NCI-H774 (cell line): ENCODE measurements at regions not wholly inside any gene's neighbourhood (a gene's known extent, or its start where the extent isn't known, plus 50 kb on each side); places are given as distances from the start of the nearest gene placed in this dataset.
"Not testable (repeated sequence)": the region's sequence is repeated elsewhere in the genome, so short reads cannot be mapped to it uniquely, and the experiment has no call there.

Experiments used
- DNase-seq: peaks from one replicate; lab custom pipeline; 2025; lab: John Stamatoyannopoulos, UW

DNA sequence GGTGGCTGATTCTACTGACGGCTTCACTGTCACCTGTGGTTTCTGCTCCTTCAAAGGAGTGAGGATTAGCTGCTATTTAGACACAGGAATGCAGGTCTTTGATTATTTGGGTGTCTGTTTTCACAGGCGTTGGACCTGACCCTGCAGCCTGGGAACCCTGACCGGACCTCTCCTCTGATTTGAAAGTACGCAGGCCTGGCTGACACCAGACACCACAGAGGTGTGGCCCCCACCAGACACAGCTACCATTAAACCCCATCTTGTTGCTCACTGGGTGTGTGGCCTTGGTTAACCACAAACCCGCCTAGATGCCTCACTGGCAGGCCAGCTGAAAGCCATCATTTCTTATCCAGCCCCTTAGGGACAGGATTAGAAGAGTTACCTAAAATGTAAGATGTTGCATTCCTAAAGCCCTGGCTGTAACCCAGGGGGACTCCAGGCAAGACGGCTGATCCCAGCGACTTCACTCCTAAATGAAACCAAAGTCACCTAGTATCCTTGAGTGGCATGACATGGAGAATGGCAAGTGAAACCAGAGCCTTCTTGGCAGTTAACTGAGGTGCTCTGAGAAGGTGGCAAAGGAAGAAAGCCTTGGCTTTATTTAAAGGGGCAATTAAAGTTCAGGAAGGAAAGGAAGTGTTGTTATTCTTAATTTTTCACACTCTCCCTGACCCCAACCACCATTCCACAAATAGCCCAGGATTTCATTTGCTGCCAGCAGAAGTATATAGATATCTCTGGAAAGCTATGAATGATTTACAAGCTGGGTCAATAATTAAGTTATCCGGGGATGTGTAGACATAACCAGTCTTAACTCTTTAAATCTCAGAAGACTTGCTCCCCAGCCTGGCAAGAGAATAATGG, 169.9 kb downstream of the QRSL1 start:
- no peak for DNase-seq

DNA sequence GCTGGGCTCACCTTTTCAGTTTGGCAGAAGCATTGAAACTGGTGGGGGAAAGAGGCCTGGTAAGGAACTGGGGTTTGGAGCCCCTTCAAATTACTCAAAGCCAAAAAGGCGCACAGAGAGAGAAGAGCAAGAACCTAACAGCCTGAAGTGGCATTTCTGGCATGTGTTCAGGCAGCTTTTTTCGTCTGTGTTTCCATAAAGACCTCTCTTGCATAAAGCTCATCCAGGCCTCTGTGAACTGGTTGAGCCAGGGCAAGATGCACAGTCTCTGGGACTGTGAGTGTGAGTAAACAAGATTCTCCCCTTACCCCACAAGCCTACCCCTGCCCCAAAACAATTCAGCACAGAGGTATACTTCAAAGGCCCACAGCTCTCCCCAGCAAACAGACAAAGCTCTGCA, 167.8 kb downstream of the QRSL1 start:
- no peak for DNase-seq

DNA sequence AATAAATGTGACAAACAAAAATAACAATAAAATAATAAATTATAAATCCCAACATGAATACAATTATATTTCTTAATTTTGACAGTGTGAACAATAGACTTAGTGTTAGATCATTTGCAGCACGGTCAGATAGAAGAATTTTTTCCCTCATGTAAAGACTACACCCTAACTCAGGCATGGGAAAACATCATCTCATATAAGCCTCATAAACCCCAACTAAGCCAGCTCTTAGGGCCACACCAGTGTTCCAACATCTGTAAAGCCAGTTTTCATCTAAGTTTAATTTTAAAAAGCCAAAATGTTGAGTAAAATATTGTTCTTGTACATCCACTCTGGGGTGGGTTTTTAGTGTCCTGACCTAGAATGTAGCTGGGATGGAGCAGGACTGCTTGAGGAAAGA, 167.4 kb downstream of the QRSL1 start:
- DNase-seq: no peak

DNA sequence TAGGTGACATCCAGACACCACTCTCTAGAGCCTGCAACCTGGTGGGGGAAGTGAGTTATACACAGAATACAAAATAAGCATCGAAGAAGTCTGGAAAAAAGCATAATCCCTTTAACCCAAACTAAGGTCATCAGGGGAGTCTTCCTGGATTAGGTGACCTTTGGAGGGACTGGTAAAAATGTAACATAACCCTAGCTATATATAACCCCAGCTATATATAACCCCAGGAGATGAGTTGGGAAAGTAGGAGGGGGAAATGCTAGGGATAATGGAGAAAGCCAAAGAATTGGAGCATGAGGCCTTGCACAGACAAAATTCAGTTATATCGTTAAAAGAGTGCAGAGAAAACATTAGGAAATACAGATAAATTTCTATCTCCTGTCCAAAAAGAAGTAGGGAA, 164.8 kb downstream of the QRSL1 start:
- DNase-seq: no peak

DNA sequence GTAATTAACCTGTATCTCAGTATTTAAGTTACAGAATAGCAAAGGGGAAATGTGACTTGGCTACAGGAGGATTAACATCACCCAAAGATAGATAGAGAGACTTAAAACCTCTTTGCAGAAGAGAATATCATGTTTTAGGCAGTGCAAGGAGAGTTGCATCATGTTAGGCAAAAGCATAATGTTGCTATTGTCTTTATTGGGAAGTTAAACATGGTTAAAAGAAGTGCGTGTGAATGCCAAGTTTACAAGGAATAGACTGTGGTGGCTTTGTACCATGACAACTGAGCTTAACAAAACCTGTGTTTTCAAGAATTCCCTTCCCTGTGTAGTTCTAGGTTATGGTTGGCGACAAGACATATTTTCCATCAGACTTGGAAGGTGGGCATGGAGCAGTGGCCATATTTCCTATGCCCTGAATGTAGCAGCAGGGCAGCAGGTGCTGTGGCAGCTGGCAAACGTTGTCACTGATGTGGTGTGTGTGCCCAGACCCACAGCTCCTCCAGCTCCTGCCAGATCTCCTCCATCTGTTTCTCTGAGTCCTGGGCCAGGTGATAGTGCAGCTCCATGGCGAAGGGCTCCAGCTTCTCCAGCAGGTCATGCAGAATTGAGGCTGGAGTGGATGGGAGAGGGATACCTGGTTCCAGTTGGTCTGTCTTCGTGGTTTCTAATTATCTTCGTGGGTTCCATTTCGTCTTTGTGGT, 163.3 kb downstream of the QRSL1 start:
- DNase-seq: no peak

DNA sequence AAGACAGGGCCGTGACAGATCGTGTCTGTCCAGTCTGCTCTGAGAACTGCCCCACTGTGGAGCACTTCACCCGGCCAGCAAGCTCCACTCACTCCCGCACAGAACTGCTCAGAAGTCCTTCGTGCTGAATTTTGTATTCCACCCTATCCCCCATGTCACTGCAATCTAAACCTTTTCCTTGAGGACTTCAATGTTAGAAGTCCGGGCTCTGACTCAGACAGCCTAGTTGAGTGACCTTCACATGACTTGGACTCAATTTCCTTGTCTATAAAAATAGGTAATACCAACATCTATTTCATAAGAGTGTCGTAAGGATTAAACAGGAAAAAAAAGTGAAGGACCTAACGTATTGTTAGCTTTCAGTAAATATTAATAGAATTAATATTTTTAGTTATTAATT, 161.6 kb downstream of the QRSL1 start:
- no peak for DNase-seq

DNA sequence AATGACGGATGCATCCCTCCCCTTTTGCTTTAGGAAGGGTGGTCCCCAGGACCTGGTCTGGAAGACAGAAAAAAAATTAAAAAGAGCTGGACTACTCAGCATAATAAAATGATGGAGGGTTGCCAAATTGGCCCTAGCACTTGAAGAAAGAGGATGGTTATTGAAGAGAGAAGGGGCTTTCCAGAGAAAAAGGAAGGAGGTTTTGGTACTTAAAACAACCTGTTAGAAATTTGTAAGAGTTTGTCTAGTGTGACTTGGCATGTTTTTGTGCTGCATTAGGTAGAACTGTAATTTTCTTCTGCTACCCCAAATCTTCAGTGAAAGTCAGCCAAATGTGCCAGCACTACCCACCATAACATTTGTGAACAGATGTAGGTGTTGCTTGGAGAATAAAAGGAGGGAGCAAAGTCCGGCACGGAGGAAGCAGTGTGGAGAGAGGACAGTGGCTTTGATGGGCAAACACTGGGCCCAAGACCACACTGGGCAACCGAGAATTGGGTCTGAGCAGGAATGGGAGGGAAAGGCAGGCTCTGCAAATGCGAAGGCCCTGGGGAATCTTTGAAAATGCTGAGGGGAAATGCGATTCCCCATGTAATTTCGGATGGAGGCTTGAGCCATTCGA, 160.9 kb downstream of the QRSL1 start:
- DNase-seq: no peak

DNA sequence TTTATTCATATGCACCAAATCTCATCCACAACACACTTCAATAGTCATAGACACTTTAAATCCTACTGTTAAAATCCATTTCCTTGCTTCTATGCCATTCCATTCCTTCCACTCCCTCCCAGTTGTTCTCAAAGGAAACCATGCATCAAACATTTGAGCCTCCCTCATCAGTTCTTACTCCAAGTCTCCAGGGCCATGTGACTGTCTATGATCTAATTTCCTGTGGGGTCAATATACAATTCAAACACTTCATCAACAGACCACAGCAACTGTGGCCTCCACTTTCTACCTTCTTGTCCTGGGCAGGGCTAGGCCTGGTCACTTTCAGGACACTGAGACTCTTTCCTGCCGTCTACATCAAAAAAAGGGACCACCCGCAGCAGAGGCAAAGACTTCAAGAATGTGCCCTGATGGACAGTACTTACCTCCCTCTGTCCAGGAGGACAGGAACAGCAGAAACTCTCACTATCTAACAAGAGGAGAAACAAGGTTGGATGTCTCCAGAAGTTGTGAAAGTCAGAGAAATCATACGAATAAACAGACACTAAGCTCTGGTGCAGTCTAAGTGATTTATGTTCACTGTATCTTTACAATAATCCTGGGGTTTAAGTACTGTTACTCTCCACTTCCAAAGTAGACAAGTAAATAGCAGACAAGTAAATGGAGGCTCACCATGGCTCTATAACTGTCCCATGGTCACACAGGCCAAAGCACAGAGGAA, 160.2 kb downstream of the QRSL1 start:
- no peak for DNase-seq

DNA sequence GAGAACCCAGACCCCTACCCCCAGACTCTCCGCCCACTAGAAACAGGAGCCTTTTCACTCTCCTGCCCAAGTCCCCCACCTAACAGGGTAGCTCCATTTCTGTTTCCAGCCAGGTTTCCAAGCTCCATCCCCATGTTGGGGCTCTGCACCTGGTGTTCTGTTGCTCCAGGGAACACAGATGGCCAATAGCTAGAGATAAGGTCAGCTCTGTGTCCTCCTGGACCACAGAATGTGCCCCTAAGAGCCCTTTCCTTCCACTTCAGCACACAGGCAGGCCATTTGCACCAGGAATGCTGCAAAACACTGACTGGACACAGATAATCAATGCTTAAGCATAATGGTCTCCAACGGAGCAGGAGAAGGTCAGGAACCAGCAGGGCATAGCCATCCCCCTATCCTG, 159.4 kb downstream of the QRSL1 start:
- no peak for DNase-seq

DNA sequence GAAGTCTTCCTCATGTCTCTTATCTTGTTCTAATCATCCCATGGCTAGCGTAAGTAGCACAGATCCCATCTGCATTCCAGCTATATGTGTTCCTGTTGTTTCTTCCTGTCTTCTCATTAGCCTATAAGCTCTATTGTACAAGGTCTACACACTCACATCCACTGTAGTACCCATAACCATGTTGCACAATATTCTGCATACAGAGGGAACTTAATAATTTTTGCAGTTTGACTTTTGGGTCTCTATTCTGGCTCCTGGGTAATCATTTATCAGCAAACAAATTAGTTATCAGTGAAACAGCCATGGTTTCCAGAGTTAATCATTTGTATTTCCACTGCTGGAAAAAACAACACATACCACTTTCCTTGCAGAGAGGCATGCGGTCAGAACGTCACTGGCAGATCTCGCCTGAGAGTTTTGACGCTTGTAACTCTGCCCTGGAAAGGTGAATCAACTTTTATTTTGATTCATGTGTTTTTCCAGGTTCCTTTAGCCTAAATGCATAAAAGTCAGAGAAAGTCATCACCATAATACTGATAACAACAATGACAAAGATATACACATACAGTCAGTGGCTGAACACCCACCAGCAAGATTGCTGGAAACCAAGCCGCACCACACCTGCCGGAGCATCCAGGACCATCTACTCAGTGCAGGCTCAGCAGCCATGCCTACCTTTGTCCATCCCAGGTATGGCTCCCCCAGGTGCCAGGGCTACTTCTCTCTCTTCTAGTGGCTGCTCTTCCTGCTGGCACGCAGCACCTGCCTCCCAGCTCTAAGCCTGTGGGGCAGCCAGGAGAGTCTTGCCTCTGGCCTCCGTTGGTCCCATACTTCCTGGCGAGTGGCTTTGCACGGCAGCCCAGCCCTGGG, 158.2 kb downstream of the QRSL1 start:
- no peak for DNase-seq

DNA sequence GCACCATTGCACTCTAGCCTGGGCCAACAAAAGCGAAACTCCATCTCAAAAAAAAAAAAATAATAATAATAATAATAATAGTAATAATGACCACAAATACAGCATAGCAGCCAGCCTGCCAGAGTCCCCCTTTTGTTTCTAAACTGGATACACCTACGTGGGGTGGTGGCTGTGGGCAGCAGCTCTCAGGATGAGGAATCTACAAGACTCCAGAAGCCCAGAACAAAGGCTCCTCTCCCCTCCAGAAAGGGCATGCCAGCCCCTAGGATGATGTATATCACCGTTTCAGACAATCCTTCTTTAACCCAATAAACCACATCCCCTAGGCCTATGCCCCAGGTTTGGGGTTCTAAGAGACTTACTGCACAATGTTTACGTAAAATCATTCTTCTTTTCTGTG, 155.9 kb downstream of the QRSL1 start:
- no peak for DNase-seq

DNA sequence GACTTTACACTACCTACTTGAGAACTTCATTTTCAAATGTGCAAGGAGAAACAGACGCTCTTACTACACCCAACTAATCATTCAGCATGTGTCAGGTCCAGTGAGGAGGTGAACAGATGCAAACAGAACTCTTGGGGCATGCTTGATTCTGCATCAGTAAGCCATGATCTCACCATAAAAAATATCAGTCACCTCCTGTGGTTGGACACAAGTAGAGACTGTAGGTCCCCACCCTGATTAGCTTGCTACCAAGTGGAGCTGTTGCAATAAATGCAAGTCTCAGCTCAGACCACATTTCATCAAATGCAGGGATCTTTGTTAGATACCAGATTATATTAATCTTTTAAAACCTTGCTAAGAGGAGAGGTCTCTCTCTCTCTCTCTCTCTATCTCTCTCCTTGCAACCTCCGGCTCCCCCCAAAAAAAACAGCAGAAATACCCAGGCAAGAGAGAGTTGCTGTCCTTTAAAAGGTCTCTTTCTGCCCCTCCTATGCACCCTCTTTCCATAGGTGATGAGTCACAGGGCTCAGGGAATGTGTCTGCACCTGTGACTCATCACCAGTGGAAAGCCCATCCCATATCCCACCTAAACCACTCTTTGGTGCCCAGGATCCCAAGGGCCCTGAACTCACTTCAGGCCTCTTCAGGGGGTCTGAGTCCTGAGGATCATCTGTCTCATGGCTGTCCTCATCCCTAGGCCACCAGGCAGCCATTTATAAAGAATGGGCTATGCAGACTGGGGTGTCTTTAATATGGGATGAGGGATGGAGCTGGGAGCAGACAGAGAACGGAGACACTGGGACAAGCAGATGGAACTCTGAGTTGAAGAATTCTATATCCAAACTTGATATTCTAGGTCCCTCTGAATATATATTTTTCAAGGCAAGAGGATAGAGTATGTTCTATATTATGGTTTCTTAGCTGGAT, 154.5 kb downstream of the QRSL1 start:
- DNase-seq: no peak

DNA sequence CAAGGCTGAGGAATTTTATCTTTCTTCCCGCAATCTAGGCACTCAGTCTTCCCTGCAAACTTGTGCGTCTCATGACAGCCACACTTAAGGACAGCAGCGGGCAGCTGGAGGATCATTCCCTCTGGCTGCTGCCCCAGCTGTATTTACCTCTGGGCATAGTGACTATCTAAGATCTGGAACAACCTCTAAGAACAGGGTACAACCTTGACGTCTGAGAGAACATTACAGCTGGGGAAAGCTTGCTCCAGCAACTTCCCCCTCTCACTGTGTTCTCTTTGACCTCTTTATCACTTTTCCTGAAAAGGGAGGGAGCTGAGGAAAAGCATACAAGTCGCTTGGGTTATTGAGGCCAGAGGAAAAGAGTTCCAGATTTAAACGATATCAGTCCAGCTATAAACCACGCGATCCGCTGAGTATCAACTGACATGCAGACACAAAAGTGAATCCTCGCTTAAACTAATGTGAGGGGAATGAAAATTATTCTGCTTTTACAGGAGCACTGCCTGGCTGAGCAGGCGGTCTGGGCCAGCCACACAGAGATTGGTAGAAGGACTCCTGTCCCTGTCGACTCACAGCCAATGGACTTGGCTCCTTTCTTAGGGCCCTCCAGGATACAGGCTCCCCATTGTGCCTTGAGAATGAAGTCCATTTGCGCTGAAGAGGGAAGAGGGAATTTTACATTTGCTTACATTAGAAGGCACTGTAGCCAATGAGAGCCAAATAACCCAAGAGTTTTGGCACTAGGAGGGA, 153.3 kb downstream of the QRSL1 start:
- no peak for DNase-seq

DNA sequence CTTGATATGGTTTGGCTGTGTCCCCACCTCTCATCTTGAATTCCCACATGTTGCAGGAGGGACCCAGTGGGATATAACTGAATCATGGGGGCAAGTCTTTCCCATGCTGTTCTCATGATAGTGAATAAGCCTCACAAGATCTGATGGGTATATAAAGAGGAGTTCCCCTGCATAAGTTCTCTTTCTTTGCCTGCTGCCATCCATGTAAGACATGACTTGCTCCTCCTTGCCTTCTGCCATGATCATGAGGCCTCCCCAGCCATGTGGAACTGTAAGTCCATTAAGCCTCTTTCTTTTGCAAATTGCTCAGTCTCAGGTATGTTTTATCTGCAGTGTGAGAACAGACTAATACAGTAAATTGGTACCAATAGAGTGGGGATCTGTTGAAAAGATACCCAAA, 150.2 kb downstream of the QRSL1 start:
- not testable (repeated sequence) for DNase-seq

DNA sequence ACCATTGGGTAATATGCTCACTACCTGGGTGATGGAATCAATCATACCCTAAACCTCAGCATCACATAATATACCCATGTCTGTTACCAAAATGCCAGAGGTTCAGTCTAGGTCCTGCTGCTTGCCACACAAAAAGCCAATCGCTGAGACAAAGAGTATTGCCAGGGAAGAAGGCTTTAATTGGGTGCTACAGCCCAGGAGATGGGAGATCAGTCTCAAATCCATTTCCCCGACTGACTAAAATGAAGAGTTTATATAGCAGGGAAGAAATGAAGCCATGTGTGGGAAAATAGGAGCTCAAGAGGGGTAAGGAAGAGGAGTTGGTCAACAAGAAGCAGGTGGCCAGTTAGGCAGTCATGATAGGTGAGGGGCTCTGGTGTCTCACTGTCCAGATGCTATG, 149.6 kb downstream of the QRSL1 start:
- no peak for DNase-seq

DNA sequence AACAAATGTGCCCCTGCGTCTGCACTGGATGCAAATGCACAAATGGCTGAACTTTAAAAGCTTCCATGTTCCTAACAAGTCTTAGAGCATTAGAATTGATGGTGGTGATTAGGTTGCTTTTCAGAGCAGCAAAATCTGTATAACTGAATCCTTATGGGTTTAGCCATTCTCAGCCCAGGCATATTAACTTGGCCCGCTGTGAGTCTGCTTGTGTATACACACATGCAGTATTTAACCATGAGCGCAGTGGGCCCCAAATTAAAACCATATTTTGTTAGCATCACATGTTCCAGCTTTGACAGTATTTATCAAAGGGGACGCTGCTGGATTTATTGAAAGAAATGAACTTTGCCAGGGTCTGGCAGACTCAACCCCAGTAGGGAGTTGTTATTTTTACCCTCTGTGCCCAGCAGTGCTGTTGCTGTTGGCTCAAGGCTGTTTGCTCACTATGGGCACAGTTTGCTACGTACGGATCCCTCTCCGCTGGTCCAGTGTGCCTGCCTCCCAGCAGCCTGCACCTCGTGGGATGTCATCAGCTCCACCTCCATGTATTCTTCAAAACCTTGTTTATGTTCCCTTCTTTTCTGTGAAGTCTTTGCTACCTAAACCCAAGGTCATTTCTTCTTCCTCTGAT, 144.7 kb downstream of the QRSL1 start:
- DNase-seq: no peak

DNA sequence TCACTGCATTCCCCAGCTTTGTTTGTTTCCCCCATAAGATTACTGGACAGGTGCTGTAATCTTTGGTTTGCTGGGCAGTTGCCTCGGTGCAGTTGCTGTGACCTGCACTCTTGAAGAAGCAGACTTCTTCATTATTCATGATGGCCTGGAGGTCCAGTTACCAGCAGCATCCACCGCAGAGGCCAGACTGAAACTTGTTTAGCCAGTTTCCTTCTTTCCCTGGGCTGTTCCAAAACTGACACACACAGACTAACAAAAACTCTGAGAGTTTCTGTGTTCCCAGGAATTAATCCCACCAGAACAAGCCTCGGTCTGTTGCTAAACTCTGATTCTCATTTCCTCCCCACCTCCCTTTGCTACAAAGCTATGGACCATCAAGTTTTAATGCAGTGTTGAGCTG, 144.1 kb downstream of the QRSL1 start:
- no peak for DNase-seq

DNA sequence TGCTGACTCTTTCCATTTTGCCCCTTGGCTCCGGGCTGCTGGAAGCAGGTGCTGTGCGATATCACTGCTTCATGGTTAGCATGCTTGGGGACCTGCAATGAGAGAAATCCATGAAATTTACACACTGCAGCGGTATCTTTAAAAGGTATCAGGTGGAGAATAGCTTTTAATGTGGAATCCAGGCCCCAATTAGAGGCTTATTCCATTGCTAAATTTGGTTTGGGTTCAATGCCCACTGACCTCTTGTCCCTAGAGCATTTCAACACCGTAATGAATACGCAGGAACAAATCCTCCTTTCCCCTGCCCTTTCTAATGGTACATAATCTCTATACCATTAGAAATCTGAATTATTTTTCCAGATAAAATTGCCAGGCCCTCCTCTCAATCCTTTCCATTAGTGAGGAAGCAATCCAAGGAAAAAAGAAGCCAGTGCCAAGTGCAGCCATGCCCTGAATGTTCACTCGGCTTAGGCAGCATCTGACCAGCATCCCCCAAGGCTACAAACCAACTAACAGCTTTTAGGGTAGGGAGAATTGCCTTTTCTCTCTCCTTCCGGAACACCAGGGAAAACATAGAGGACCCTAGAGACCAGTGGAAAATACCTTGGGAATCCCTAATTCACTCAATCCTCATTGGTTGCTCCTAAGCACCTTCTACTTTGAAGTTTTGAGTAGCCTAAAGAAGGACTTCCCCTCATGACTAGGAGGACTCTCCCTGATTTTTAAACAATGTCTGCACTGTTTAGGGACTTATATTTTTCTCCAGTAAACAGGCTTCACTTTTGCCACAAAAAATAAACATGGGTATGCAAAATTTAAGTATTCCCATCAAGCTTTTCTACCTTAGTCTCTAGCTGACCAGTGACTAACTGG, 143.1 kb downstream of the QRSL1 start:
- no peak for DNase-seq
